WERI-Rb-1 (cell line): ENCODE measurements at regions not wholly inside any gene's neighbourhood (a gene's known extent, or its start where the extent isn't known, plus 50 kb on each side); places are given as distances from the start of the nearest gene placed in this dataset.

Experiments used
- DNase-seq: peaks from one replicate; pipeline ENCODE4 v3.0.0-alpha.2; 2020
- H3K27ac ChIP-seq: fragments of 250-450 bp; sonication (Bioruptor Pico); 2 replicates; pipeline ENCODE4 v1.5.1; 2020; ENCODE audit warnings: mild to moderate bottlenecking, moderate library complexity
- H3K27me3 ChIP-seq: fragments of 250-450 bp; sonication (Bioruptor Pico); 2 replicates; pipeline ENCODE4 v1.5.1; 2021; ENCODE audit warnings: mild to moderate bottlenecking, low read depth, moderate library complexity; ENCODE audit not compliant: insufficient read depth, severe bottlenecking
- H3K36me3 ChIP-seq: fragments of 250-450 bp; sonication (Bioruptor Pico); 2 replicates; pipeline ENCODE4 v1.5.1; 2020; ENCODE audit warnings: mild to moderate bottlenecking, moderate library complexity
- H3K4me3 ChIP-seq: 2 replicates; pipeline ENCODE4 v1.5.1; 2011; ENCODE audit warnings: low read depth, mild to moderate bottlenecking, control low read depth, low read length
- H3K9me3 ChIP-seq: fragments of 250-450 bp; sonication (Bioruptor Pico); 2 replicates; pipeline ENCODE4 v1.5.1; 2021; ENCODE audit warnings: mild to moderate bottlenecking, moderate library complexity; ENCODE audit not compliant: severe bottlenecking
- CTCF ChIP-seq: IDR thresholded peaks from 2 replicates; pipeline ENCODE4 v1.5.1; 2011; ENCODE audit warnings: low read depth, mild to moderate bottlenecking, control low read depth, inconsistent platforms, low read length

GRCh38 chr14:80325688-80326087, 114.4 kb upstream of the DIO2 start:
- no peak for DNase-seq
- no peaks in the 10 kb centered on the region for H3K9me3 ChIP-seq

GRCh38 chr14:80325112-80325511, 113.8 kb upstream of the DIO2 start:
- no peaks in the 10 kb centered on the region for H3K9me3 ChIP-seq

More at GRCh38 chr14:80325688-80326087, 114.4 kb upstream of the DIO2 start:
- Histone ChIP-seq H3K4me3 (no peak overlapping the region), H3K27ac (no peak overlapping the region), H3K36me3 (no peaks in the 10 kb centered on the region), H3K27me3 (no peaks in the 10 kb centered on the region)
- no peak for TF ChIP-seq CTCF

DNA sequence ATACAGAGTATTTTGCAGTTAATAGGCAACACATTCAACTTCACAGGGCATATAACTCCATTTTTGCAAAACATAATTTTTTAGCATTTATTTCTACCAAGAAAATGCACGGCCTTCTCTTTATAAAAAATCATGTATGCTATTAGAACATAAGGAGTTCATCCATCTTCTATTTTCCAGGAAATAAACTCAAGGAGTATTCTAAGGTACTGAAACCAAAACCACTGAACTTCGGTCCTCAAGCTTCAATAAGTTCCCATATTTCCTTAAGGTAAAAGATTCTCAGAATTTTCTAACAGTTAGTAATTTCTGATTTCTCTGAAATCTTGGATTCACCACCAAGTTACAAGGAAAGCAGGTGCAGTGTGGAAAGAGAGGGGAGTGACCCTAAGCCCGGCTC, 113.3 kb upstream of the DIO2 start:
- H3K27ac ChIP-seq: no peak overlapping the region
- H3K27me3 ChIP-seq: no peaks in the 10 kb centered on the region
- TF ChIP-seq CTCF: no peak
- H3K9me3 ChIP-seq: no peaks in the 10 kb centered on the region
- no peaks in the 10 kb centered on the region for H3K36me3 ChIP-seq
- H3K4me3 ChIP-seq: no peak overlapping the region
- DNase-seq: no peak

More at GRCh38 chr14:80325112-80325511, 113.8 kb upstream of the DIO2 start:
- H3K27ac ChIP-seq: no peak overlapping the region
- no peak for DNase-seq
- no peaks in the 10 kb centered on the region for H3K36me3 ChIP-seq
- no peaks in the 10 kb centered on the region for H3K27me3 ChIP-seq
- H3K4me3 ChIP-seq: no peak overlapping the region
- no peak for TF ChIP-seq CTCF

DNA sequence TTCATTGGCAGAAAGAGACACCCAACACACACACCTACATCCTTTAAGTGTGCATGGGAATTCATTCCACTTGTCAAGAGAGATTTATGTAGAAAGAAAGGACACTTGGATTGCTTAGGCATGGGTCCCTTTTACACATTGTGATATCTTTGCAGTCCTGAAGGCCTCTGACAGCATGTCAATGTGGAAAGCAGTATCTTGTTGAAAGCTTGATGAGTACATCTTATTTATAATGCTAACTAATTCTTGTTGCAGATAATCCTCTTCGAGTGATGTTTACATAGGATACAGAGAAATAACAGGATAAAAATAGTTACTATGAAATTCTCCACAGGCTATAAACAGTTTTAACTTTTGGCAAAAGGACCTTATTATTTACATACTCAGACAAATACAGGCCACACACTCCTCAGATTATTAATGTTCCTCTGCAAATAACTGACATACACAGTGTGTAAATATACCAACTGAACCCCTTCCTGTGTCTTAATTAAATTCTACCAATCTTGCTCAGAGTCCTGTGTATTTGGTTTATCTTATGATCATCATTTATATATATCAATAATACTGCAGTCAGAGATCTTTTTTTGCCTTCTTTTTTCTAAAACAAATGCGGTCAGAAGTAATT, 111.8 kb upstream of the DIO2 start:
- H3K27me3 ChIP-seq: no peaks in the 10 kb centered on the region
- no peak for DNase-seq
- no peak for TF ChIP-seq CTCF
- no peak overlapping the region for H3K4me3 ChIP-seq
- H3K9me3 ChIP-seq: no peaks in the 10 kb centered on the region
- H3K36me3 ChIP-seq: no peaks in the 10 kb centered on the region
- H3K27ac ChIP-seq: no peak overlapping the region

- Histone ChIP-seq H3K9me3 (no peaks in the 10 kb centered on the region), H3K27me3 (no peaks in the 10 kb centered on the region), H3K4me3 (no peak overlapping the region), H3K27ac (no peak overlapping the region), H3K36me3 (no peaks in the 10 kb centered on the region)
- no peak for DNase-seq
- no peak for TF ChIP-seq CTCF
Observed at GRCh38 chr14:80316441-80316840, 105.1 kb upstream of the DIO2 start.

DNA sequence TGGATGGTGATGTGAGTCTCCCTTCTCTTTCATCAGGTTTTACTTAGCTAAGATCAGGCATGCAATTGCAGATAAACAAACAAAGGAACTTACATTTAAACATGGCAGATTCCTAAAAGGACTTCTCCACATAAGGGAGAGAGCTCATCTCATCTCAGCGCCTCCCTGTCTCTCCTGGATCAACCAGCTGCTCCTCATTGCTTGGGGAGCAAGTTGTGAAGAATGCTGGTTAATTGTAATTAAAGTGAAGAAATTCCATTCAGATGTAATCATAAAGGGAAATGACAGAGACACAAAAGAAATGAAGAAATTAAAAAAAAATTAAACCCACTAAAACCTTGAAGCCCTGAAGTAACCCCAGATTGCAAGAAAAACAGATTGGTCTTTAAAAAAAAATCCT, 104.4 kb upstream of the DIO2 start:
- Histone ChIP-seq H3K27ac (no peak overlapping the region), H3K27me3 (no peaks in the 10 kb centered on the region), H3K9me3 (no peaks in the 10 kb centered on the region), H3K36me3 (no peaks in the 10 kb centered on the region), H3K4me3 (no peak overlapping the region)
- DNase-seq: no peak
- no peak for TF ChIP-seq CTCF
